Colon (tissue), 2 donors: ENCODE measurements at regions not wholly inside any gene's neighbourhood (a gene's known extent, or its start where the extent isn't known, plus 50 kb on each side); places are given as distances from the start of the nearest gene placed in this dataset.

Source experiments
- FAIRE-seq: peaks from 2 replicates; lab custom pipeline; 2012; peaks lifted over from hg19 to GRCh38; lab: Jason Lieb, UNC
- donor health status: control.
- donor health status: control.

GRCh38 chr10:118175148-118175547 lies 128.4 kb upstream of the RAB11FIP2 start:
- FAIRE-seq, result no peak

GRCh38 chr10:118173296-118173695 lies 126.6 kb upstream of the RAB11FIP2 start:
- no peak for FAIRE-seq

GRCh38 chr10:118171861-118172260 lies 125.1 kb upstream of the RAB11FIP2 start:
- no peak for FAIRE-seq

- FAIRE-seq, result no peak
These were observed 120.4 kb upstream of the RAB11FIP2 start for GRCh38 chr10:118167056-118167700.

GRCh38 chr10:118163217-118163616 lies 116.5 kb upstream of the RAB11FIP2 start:
- FAIRE-seq, result no peak

GRCh38 chr10:118161461-118162246 lies 114.9 kb upstream of the RAB11FIP2 start:
- FAIRE-seq, result no peak

GRCh38 chr10:118153287-118153686 lies 106.5 kb upstream of the RAB11FIP2 start:
- no peak for FAIRE-seq

- no peak for FAIRE-seq
These were observed 104.7 kb upstream of the RAB11FIP2 start for GRCh38 chr10:118151461-118151860.

GRCh38 chr10:118148247-118148646 lies 101.5 kb upstream of the RAB11FIP2 start:
- no peak for FAIRE-seq

GRCh38 chr10:118145256-118145655 lies 98.5 kb upstream of the RAB11FIP2 start:
- FAIRE-seq, result no peak

- no peak for FAIRE-seq
These were observed 94.7 kb upstream of the RAB11FIP2 start for GRCh38 chr10:118141471-118141870.

GRCh38 chr10:118139321-118139720 lies 92.6 kb upstream of the RAB11FIP2 start:
- no peak for FAIRE-seq

- FAIRE-seq, result no peak
These were observed 81.9 kb upstream of the RAB11FIP2 start for GRCh38 chr10:118128675-118129074.

- no peak for FAIRE-seq
These were observed 72.0 kb upstream of the RAB11FIP2 start for GRCh38 chr10:118118716-118119115.

- FAIRE-seq, result no peak
These were observed 70.1 kb upstream of the RAB11FIP2 start for GRCh38 chr10:118116715-118117449.

GRCh38 chr10:118116362-118116714 lies 69.6 kb upstream of the RAB11FIP2 start:
- FAIRE-seq, result no peak

GRCh38 chr10:118115701-118116100 lies 69.0 kb upstream of the RAB11FIP2 start:
- FAIRE-seq, result no peak

- no peak for FAIRE-seq
These were observed 68.3 kb upstream of the RAB11FIP2 start for GRCh38 chr10:118114992-118115391.

- FAIRE-seq, result no peak
These were observed 65.9 kb upstream of the RAB11FIP2 start for GRCh38 chr10:118112543-118113125.

- FAIRE-seq, result no peak
These were observed 64.0 kb upstream of the RAB11FIP2 start for GRCh38 chr10:118110750-118111149.

- no peak for FAIRE-seq
These were observed 61.7 kb upstream of the RAB11FIP2 start for GRCh38 chr10:118108194-118109026.

GRCh38 chr10:118107541-118107940 lies 60.8 kb upstream of the RAB11FIP2 start:
- FAIRE-seq, result no peak
